GM11168 (cell line): ENCODE measurements at regions not wholly inside any gene's neighbourhood (a gene's known extent, or its start where the extent isn't known, plus 50 kb on each side); places are given as distances from the start of the nearest gene placed in this dataset.

Source experiments
- in situ Hi-C: fragments of 300-500 bp; cut with MboI; formaldehyde crosslinking; loops from one replicate; pipeline ENCODE4 v1.12.0; 2022; ENCODE audit warnings: low sequenced_read_pairs; ENCODE audit not compliant: unreplicated experiment

- in situ Hi-C loops = no loop called here
Measured at GRCh38 chr12:93098077-93098476, 169.0 kb upstream of the EEA1 start.

GRCh38 chr12:93099792-93100191 lies 170.7 kb upstream of the EEA1 start:
- in situ Hi-C loops = no loop called here

- in situ Hi-C loops = no loop called here
Measured at GRCh38 chr12:93100610-93101009, 171.5 kb upstream of the EEA1 start.

- in situ Hi-C loops = no loop called here
Measured at GRCh38 chr12:93101367-93101766, 172.3 kb upstream of the EEA1 start.

GRCh38 chr12:93102312-93102711 lies 173.2 kb upstream of the EEA1 start:
- in situ Hi-C loops = no loop called here

GRCh38 chr12:93102744-93103143 lies 173.6 kb upstream of the EEA1 start:
- in situ Hi-C loops = no loop called here

GRCh38 chr12:93103154-93103553 lies 174.1 kb upstream of the EEA1 start:
- in situ Hi-C loops = no loop called here

GRCh38 chr12:93104535-93104934 lies 175.4 kb upstream of the EEA1 start:
- in situ Hi-C loops = no loop called here

GRCh38 chr12:93106910-93107309 lies 177.8 kb upstream of the EEA1 start:
- in situ Hi-C loops = no loop called here

GRCh38 chr12:93107514-93108312 lies 178.6 kb upstream of the EEA1 start:
- in situ Hi-C loops = no loop called here

- in situ Hi-C loops = no loop called here
Measured at GRCh38 chr12:93108985-93109384, 179.9 kb upstream of the EEA1 start.

GRCh38 chr12:93109551-93110203 lies 180.6 kb upstream of the EEA1 start:
- in situ Hi-C loops = no loop called here

GRCh38 chr12:93111773-93112172 lies 182.7 kb upstream of the EEA1 start:
- in situ Hi-C loops = no loop called here

GRCh38 chr12:93113317-93114006 lies 184.4 kb upstream of the EEA1 start:
- in situ Hi-C loops = no loop called here

GRCh38 chr12:93115198-93115601 lies 186.1 kb upstream of the EEA1 start:
- in situ Hi-C loops = no loop called here

- in situ Hi-C loops = no loop called here
Measured at GRCh38 chr12:93115646-93116045, 186.6 kb upstream of the EEA1 start.

GRCh38 chr12:93116632-93117031 lies 187.5 kb upstream of the EEA1 start:
- in situ Hi-C loops = no loop called here

- in situ Hi-C loops = no loop called here
Measured at GRCh38 chr12:93121729-93122488, 192.8 kb upstream of the EEA1 start.

GRCh38 chr12:93122569-93123091 lies 193.5 kb upstream of the EEA1 start:
- in situ Hi-C loops = no loop called here

GRCh38 chr12:93125126-93125525 lies 196.0 kb upstream of the EEA1 start:
- in situ Hi-C loops = no loop called here
